Spleen (tissue), 11 donors: ENCODE measurements at regions not wholly inside any gene's neighbourhood (a gene's known extent, or its start where the extent isn't known, plus 50 kb on each side); places are given as distances from the start of the nearest gene placed in this dataset.

ENCODE experiments used
- DNase-seq: peaks from one replicate; pipeline ENCODE4 v3.0.0-alpha.2; 2020
- H3K27ac ChIP-seq, 8 donors: fragments of 200-600 bp; sonication (generic) in 7 of 8; 1 replicate in 4 of 8; 2 replicates in 4 of 8; pipeline versions ENCODE4 v1.5.0 to v1.8.0; 2016 to 2021; ENCODE audit warnings: inconsistent platforms in 4 of 8, mild to moderate bottlenecking in 4 of 8, moderate library complexity in 1 of 8
- H3K27me3 ChIP-seq, 7 donors: fragments of 200-600 bp; sonication (generic) in 6 of 7; replicated peaks in 1 of 7; 1 replicate in 4 of 7; 2 replicates in 3 of 7; pipeline versions ENCODE4 v1.5.0 to v1.8.0; 2016 to 2021; ENCODE audit warnings: inconsistent platforms in 3 of 7, mild to moderate bottlenecking in 1 of 7
- H3K36me3 ChIP-seq, 6 donors: fragments of 200-600 bp; sonication (generic) in 5 of 6; 1 replicate in 4 of 6; 2 replicates in 2 of 6; pipeline versions ENCODE4 v1.5.0 to v1.8.0; 2016 to 2021; ENCODE audit warnings: inconsistent platforms in 2 of 6
- H3K4me1 ChIP-seq, 6 donors: fragments of 200-600 bp; sonication (generic) in 5 of 6; 1 replicate in 3 of 6; 2 replicates in 3 of 6; pipeline versions ENCODE4 v1.5.0 to v1.8.0; 2016 to 2021; ENCODE audit warnings: inconsistent platforms in 3 of 6
- H3K4me3 ChIP-seq, 8 donors: fragments of 200-600 bp; sonication (generic) in 7 of 8; 1 replicate in 4 of 8; 2 replicates in 4 of 8; pipeline versions ENCODE4 v1.5.0 to v1.8.0; 2016 to 2021; ENCODE audit warnings: inconsistent platforms in 4 of 8, mild to moderate bottlenecking in 4 of 8, moderate library complexity in 2 of 8
- H3K9me3 ChIP-seq, 8 donors: fragments of 200-600 bp; sonication (generic) in 7 of 8; 1 replicate in 4 of 8; 2 replicates in 4 of 8; pipeline versions ENCODE4 v1.5.0 to v1.8.0; 2016 to 2021; ENCODE audit warnings: inconsistent platforms in 4 of 8
- CTCF ChIP-seq, 11 experiments: fragments of 200-600 bp in 7 of 11; fragments of 450-650 bp in 4 of 11; sonication (generic) in 4 of 11; IDR thresholded peaks in 8 of 11; conservative IDR thresholded peaks in 3 of 11; 1 replicate in 7 of 11; 2 replicates in 4 of 11; pipeline versions ENCODE4 v1.4.0 to v1.8.0; 2016 to 2021; ENCODE audit warnings: antibody characterized with exemption in 11 of 11, inconsistent platforms in 4 of 11, mild to moderate bottlenecking in 1 of 11
- POLR2A ChIP-seq, 3 donors: fragments of 450-650 bp; IDR thresholded peaks; one replicate each; pipeline ENCODE4 v1.5.1; 2017; ENCODE audit warnings: antibody characterized with exemption in 3 of 3, mild to moderate bottlenecking in 1 of 3
- POLR2AphosphoS5 ChIP-seq, 3 donors: sonication (generic); formaldehyde crosslinking; IDR thresholded peaks; one replicate each; pipeline ENCODE4 v1.5.1; 2017; ENCODE audit warnings: antibody characterized with exemption in 3 of 3
- WGBS, 5 donors: extraction: QIAGEN DNeasy Blood & Tissue Kit in 3 of 5; methylation state at CpG; one replicate each; pipeline versions ENCODE4 v1.1.5 to v1.1.7; 2013 to 2018; 5-methylcytosine and 5-hydroxymethylcytosine counted together
- intact Hi-C: fragments of 100-400 bp; cut with DNase I; formaldehyde crosslinking; loops from one replicate; pipeline ENCODE4 v1.15.0; 2023; ENCODE audit warnings: low total_unique reads
- donor health status: healthy with polysubstance abuse.
- donor health status: DM: no; HTN: no; CAD: no; lungs with moderate emphysema.
- donor health status: DM: no; HTN: no; CAD: no.
- donor health status: Bipolar disorder and iron deficiency.
- donor health status: healthy.
- donor health status: DM: no; HTN: no; CAD: no.
- donor health status: DM: yes; HTN: yes; CAD: no.

- TF ChIP-seq POLR2A (IDR thresholded peaks at IDR 0.05) = no peak
- TF ChIP-seq POLR2AphosphoS5 (IDR thresholded peaks at IDR 0.05) = no peak
- no peak for TF ChIP-seq CTCF (IDR thresholded peaks at IDR 0.05 in 8 of 11, conservative IDR thresholded peaks at IDR 0.05 in 3 of 11)
- no peak overlapping the region for H3K27ac ChIP-seq
- peaks cover 0 to 46% (median 0%) of the 10 kb centered on the region in 7 donors for H3K27me3 ChIP-seq
- H3K4me3 ChIP-seq = no peak overlapping the region
- H3K9me3 ChIP-seq = no peaks in the 10 kb centered on the region
- 78 to 88% (median 85%) methylated on average over 6 of the region's 6 CpGs for WGBS, 5 donors
- no peak for DNase-seq
- no peaks in the 10 kb centered on the region for H3K4me1 ChIP-seq
- intact Hi-C loops = no loop called here
- H3K36me3 ChIP-seq = no peaks in the 10 kb centered on the region
These were observed 158.2 kb upstream of the CHD6 start for GRCh38 chr20:41776421-41776820.

- WGBS, 5 donors = 88 to 96% (median 92%) methylated on average over 3 of the region's 3 CpGs
- TF ChIP-seq CTCF (IDR thresholded peaks at IDR 0.05 in 8 of 11, conservative IDR thresholded peaks at IDR 0.05 in 3 of 11) = no peak
- TF ChIP-seq POLR2A (IDR thresholded peaks at IDR 0.05) = no peak
- TF ChIP-seq POLR2AphosphoS5 (IDR thresholded peaks at IDR 0.05) = no peak
- no peak overlapping the region for H3K4me3 ChIP-seq
These were observed 156.1 kb upstream of the CHD6 start for GRCh38 chr20:41774291-41774690.

GRCh38 chr20:41770965-41771364 is 152.8 kb upstream of the CHD6 start:
- Histone ChIP-seq H3K27me3 (peaks cover 0 to 36% (median 0%) of the 10 kb centered on the region in 7 donors), H3K4me3 (no peak overlapping the region), H3K4me1 (no peaks in the 10 kb centered on the region), H3K27ac (no peak overlapping the region), H3K9me3 (no peaks in the 10 kb centered on the region), H3K36me3 (no peaks in the 10 kb centered on the region)
- DNase-seq = no peak
- 60 to 77% (median 70%) methylated on average over 2 of the region's 2 CpGs for WGBS, 5 donors
- intact Hi-C loops = no loop called here
- TF ChIP-seq POLR2AphosphoS5 (IDR thresholded peaks at IDR 0.05) (no peak), CTCF (IDR thresholded peaks at IDR 0.05 in 8 of 11, conservative IDR thresholded peaks at IDR 0.05 in 3 of 11) (no peak), POLR2A (IDR thresholded peaks at IDR 0.05) (no peak)

More at GRCh38 chr20:41774291-41774690, 156.1 kb upstream of the CHD6 start:
- H3K4me1 ChIP-seq = no peaks in the 10 kb centered on the region
- no peak for DNase-seq
- no peaks in the 10 kb centered on the region for H3K9me3 ChIP-seq
- intact Hi-C loops = no loop called here
- H3K27ac ChIP-seq = no peak overlapping the region
- peaks cover 0 to 50% (median 0%) of the 10 kb centered on the region in 7 donors for H3K27me3 ChIP-seq
- H3K36me3 ChIP-seq = no peaks in the 10 kb centered on the region

- H3K4me1 ChIP-seq = no peaks in the 10 kb centered on the region
- no peak overlapping the region for H3K4me3 ChIP-seq
- 44 to 59% (median 54%) methylated on average over 3 of the region's 3 CpGs for WGBS, 5 donors
- H3K27ac ChIP-seq = no peak overlapping the region
- H3K27me3 ChIP-seq = peaks cover 0 to 35% (median 0%) of the 10 kb centered on the region in 7 donors
- intact Hi-C loops = no loop called here
- DNase-seq = no peak
- no peaks in the 10 kb centered on the region for H3K36me3 ChIP-seq
- TF ChIP-seq CTCF (IDR thresholded peaks at IDR 0.05 in 8 of 11, conservative IDR thresholded peaks at IDR 0.05 in 3 of 11) (no peak), POLR2AphosphoS5 (IDR thresholded peaks at IDR 0.05) (no peak), POLR2A (IDR thresholded peaks at IDR 0.05) (no peak)
- H3K9me3 ChIP-seq = no peaks in the 10 kb centered on the region
These were observed 152.2 kb upstream of the CHD6 start for GRCh38 chr20:41770427-41770826.
